OCI-LY1 (cell line): ENCODE measurements at regions not wholly inside any gene's neighbourhood (a gene's known extent, or its start where the extent isn't known, plus 50 kb on each side); places are given as distances from the start of the nearest gene placed in this dataset.

Source experiments
- H2AFZ ChIP-seq: fragments of 200-600 bp; sonication (generic), shearing (Covaris generic); 2 replicates; pipeline ENCODE4 v1.6.0; 2014; ENCODE audit warnings: antibody characterized with exemption, mild to moderate bottlenecking, low read length
- H3F3A ChIP-seq: fragments of 200-600 bp; sonication (generic), shearing (Covaris generic); 2 replicates; pipeline ENCODE4 v1.6.0; 2014; ENCODE audit warnings: mild to moderate bottlenecking, antibody characterized with exemption, low read length, moderate library complexity; ENCODE audit not compliant: insufficient read depth
- H3K27ac ChIP-seq: fragments of 200-600 bp; sonication (generic); 2 replicates; pipeline ENCODE4 v1.5.1; 2014; ENCODE audit warnings: low read length, mixed run types, mild to moderate bottlenecking, low read depth; ENCODE audit not compliant: poor library complexity, severe bottlenecking
- H3K27me3 ChIP-seq: fragments of 200-600 bp; sonication (generic); 2 replicates; pipeline ENCODE4 v1.6.0; 2014; ENCODE audit warnings: antibody characterized with exemption, mild to moderate bottlenecking, low read length, moderate library complexity; ENCODE audit not compliant: insufficient read depth
- H3K36me3 ChIP-seq: fragments of 200-600 bp; sonication (generic); 2 replicates; pipeline ENCODE4 v1.6.1; 2014; ENCODE audit warnings: mild to moderate bottlenecking, antibody characterized with exemption, low read length, moderate library complexity, mixed read lengths; ENCODE audit not compliant: insufficient read depth
- H3K4me1 ChIP-seq: fragments of 200-600 bp; sonication (generic); 2 replicates; pipeline ENCODE4 v1.5.1; 2014; ENCODE audit warnings: mild to moderate bottlenecking, low read length, moderate library complexity; ENCODE audit not compliant: insufficient read depth, severe bottlenecking
- H3K4me2 ChIP-seq: fragments of 200-600 bp; sonication (generic), shearing (Covaris generic); 2 replicates; pipeline ENCODE4 v1.6.1; 2014; ENCODE audit warnings: low read length
- H3K4me3 ChIP-seq: fragments of 200-600 bp; sonication (generic); 2 replicates; pipeline ENCODE4 v1.5.1; 2014; ENCODE audit warnings: low read length, low read depth, mild to moderate bottlenecking, mixed read lengths; ENCODE audit not compliant: poor library complexity, severe bottlenecking
- H3K79me2 ChIP-seq: fragments of 200-600 bp; shearing (Covaris generic); 2 replicates; pipeline ENCODE4 v1.6.1; 2016; ENCODE audit warnings: mixed run types, low read length, mixed read lengths; ENCODE audit not compliant: insufficient read depth
- H3K9ac ChIP-seq: fragments of 200-600 bp; sonication (generic), shearing (Covaris generic); 2 replicates; pipeline ENCODE4 v1.6.1; 2014; ENCODE audit warnings: mild to moderate bottlenecking, low read length, mixed read lengths
- H3K9me2 ChIP-seq: fragments of 200-600 bp; sonication (generic), shearing (Covaris generic); 2 replicates; pipeline ENCODE4 v1.6.1; 2014; ENCODE audit warnings: low read depth, mild to moderate bottlenecking, low read length, mixed read lengths
- H3K9me3 ChIP-seq: fragments of 200-600 bp; shearing (Covaris generic); 2 replicates; pipeline ENCODE4 v1.6.1; 2014; ENCODE audit warnings: low read length, mixed read lengths
- H4K20me1 ChIP-seq: fragments of 200-600 bp; sonication (generic), shearing (Covaris generic); 2 replicates; pipeline ENCODE4 v1.6.0; 2016; ENCODE audit warnings: mild to moderate bottlenecking, low read length; ENCODE audit not compliant: insufficient read depth
- CTCF ChIP-seq: fragments of 200-600 bp; sonication (generic), shearing (Covaris generic); IDR thresholded peaks from 2 replicates; pipeline ENCODE4 v1.5.1; 2017; ENCODE audit warnings: mild to moderate bottlenecking, antibody characterized with exemption, low read length, moderate library complexity, mixed read lengths
- EZH2 ChIP-seq: fragments of 200-600 bp; sonication (generic), shearing (Covaris generic); IDR thresholded peaks from 2 replicates; pipeline ENCODE4 v1.8.0; 2017; ENCODE audit warnings: borderline replicate concordance, mixed run types, mild to moderate bottlenecking, antibody characterized with exemption, low read length, moderate library complexity, mixed read lengths

DNA sequence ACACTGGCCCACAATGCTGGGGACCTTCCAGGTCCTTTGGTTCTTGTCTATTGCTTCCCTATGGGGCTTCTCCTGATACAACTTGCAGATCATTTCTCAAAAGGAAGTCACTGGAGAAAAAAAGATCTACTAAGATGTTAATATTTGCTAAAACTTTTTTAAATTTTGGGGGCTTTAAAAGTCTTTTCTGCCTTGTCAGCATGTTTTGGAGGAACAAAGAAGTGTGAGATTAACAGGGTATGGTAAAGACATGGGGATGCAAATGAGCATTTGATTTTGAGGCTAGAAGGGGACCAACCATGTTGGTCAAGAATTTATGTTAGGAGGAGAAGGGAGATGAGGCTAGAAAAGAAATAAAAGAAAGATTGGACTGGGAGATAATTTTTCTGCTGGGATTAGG lies 515.4 kb downstream of the HTR7 start:
- no peaks in the 10 kb centered on the region for H3F3A ChIP-seq
- no peak overlapping the region for H2AFZ ChIP-seq
- H3K27ac ChIP-seq = no peak overlapping the region
- no peaks in the 10 kb centered on the region for H3K9me3 ChIP-seq
- H3K27me3 ChIP-seq = no peaks in the 10 kb centered on the region
- no peaks in the 10 kb centered on the region for H3K4me1 ChIP-seq
- no peak overlapping the region for H3K9ac ChIP-seq
- H3K79me2 ChIP-seq = no peaks in the 10 kb centered on the region
- H3K9me2 ChIP-seq = no peaks in the 10 kb centered on the region
- no peak overlapping the region for H3K4me3 ChIP-seq
- no peaks in the 10 kb centered on the region for H4K20me1 ChIP-seq
- H3K36me3 ChIP-seq = no peaks in the 10 kb centered on the region
- TF ChIP-seq CTCF (no peak), EZH2 (no peak)
- no peak overlapping the region for H3K4me2 ChIP-seq

DNA sequence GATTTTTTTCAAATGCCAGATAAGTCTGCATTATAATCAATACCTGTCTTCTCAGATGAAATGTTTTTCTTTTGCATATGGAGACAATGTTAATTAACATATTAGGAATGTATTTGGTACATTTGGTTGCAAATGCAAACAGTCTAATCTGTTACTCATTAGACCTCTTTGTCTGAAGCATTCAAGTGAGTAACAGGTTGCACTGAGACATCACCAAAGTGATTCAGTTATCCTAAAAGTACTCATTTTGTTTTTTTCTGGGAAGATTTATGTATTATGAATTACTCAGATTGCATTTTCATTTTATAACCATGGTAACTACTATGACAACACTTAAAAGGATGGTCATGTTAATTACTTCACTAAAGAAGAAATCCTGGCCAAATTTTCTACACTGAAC lies 513.6 kb downstream of the HTR7 start:
- Histone ChIP-seq H3K9ac (no peak overlapping the region), H3K27me3 (no peaks in the 10 kb centered on the region), H3K4me3 (no peak overlapping the region), H3K79me2 (no peaks in the 10 kb centered on the region), H3K9me3 (no peaks in the 10 kb centered on the region), H3K4me2 (no peak overlapping the region), H3F3A (no peaks in the 10 kb centered on the region), H3K27ac (no peak overlapping the region), H4K20me1 (no peaks in the 10 kb centered on the region), H3K4me1 (no peaks in the 10 kb centered on the region), H2AFZ (no peak overlapping the region), H3K36me3 (no peaks in the 10 kb centered on the region), H3K9me2 (no peaks in the 10 kb centered on the region)
- TF ChIP-seq CTCF (no peak), EZH2 (no peak)

DNA sequence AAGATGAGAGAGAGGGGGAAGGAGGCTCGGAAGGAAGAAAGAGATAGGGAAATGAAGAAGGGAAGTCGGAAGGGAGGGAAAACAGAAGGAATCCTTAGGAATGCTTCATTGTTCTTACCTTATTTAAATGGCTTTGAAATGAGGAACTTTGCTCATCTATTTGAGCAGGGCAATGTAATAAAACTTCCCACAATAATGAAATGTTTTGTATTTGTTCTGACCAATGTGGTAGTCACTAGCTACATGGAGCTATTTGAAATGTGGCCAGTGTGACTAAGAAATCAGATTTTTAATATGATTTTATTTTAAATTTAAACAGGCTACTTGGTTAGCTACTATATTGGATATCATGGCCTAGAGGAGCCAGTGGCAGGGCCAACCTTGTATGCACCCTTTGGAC lies 510.6 kb downstream of the HTR7 start:
- H3K27ac ChIP-seq = no peak overlapping the region
- no peaks in the 10 kb centered on the region for H3K9me2 ChIP-seq
- no peak overlapping the region for H3K4me3 ChIP-seq
- no peaks in the 10 kb centered on the region for H3K9me3 ChIP-seq
- no peaks in the 10 kb centered on the region for H3K27me3 ChIP-seq
- no peaks in the 10 kb centered on the region for H3K36me3 ChIP-seq
- no peak for TF ChIP-seq CTCF
- no peak for TF ChIP-seq EZH2
- no peaks in the 10 kb centered on the region for H3K4me1 ChIP-seq
- no peaks in the 10 kb centered on the region for H3K79me2 ChIP-seq
- no peaks in the 10 kb centered on the region for H4K20me1 ChIP-seq
- no peak overlapping the region for H2AFZ ChIP-seq
- no peaks in the 10 kb centered on the region for H3F3A ChIP-seq
- H3K9ac ChIP-seq = no peak overlapping the region
- no peak overlapping the region for H3K4me2 ChIP-seq
